Activated CD4-positive, alpha-beta T cell treated with anti-CD3 and anti-CD28 coated beads for 36 hours (primary cell): ENCODE measurements at regions not wholly inside any gene's neighbourhood (a gene's known extent, or its start where the extent isn't known, plus 50 kb on each side); places are given as distances from the start of the nearest gene placed in this dataset.

Source experiments
- ATAC-seq: fragments of 200-7000 bp; cut with Tn5 transposase; one replicate; pipeline ENCODE4 v1.10.0; 2021; ENCODE audit warnings: mild to moderate bottlenecking, moderate library complexity
- CTCF ChIA-PET: fragments of 350-600 bp; sonication (Branson Sonifier 250); formaldehyde crosslinking; loops from one replicate; lab custom pipeline; 2021; ENCODE audit warnings: antibody characterized with exemption; lab: Charles Lee
- POLR2A ChIA-PET: fragments of 350-600 bp; sonication (Branson Sonifier 250); formaldehyde crosslinking; loops from one replicate; lab custom pipeline; 2021; ENCODE audit warnings: antibody characterized with exemption, inconsistent platforms; lab: Charles Lee
- DNase-seq: peaks from one replicate; pipeline ENCODE4 v3.0.0-alpha.2; 2020
- H3K27ac Mint-ChIP-seq: one replicate; pipeline ENCODE4 v1.8.0; 2021; ENCODE audit warnings: mixed read lengths
- H3K27me3 Mint-ChIP-seq: one replicate; pipeline ENCODE4 v1.8.0; 2021; ENCODE audit warnings: mixed read lengths
- H3K36me3 Mint-ChIP-seq: one replicate; pipeline ENCODE4 v1.8.0; 2021; ENCODE audit warnings: low read depth, mixed read lengths
- H3K4me1 Mint-ChIP-seq: one replicate; pipeline ENCODE4 v1.8.0; 2021; ENCODE audit warnings: mixed read lengths
- H3K4me3 Mint-ChIP-seq: one replicate; pipeline ENCODE4 v1.8.0; 2021; ENCODE audit warnings: mild to moderate bottlenecking, moderate library complexity, mixed read lengths
- H3K9me3 Mint-ChIP-seq: one replicate; pipeline ENCODE4 v1.8.0; 2021; ENCODE audit warnings: low read depth, mixed read lengths
- intact Hi-C, 2 experiments: fragments of 100-400 bp; cut with DNase I in 1 of 2; cut with micrococcal nuclease in 1 of 2; formaldehyde crosslinking; loops; one replicate each; pipeline versions ENCODE4 v1.14.2 to v1.15.1; 2022 to 2024; cut with DNase I, micrococcal nuclease

GRCh38 chr20:4069751-4070150 is 54.4 kb upstream of the RNF24 start:
- POLR2A ChIA-PET, result no interaction called here
- H3K27me3 Mint-ChIP-seq, result no peaks in the 10 kb centered on the region
- peaks cover 13% of the 10 kb centered on the region for H3K4me1 Mint-ChIP-seq
- H3K4me3 Mint-ChIP-seq, result no peak overlapping the region
- no peak for DNase-seq
- H3K9me3 Mint-ChIP-seq, result no peaks in the 10 kb centered on the region
- no peak for ATAC-seq
- CTCF ChIA-PET, result interaction anchor here (0.6 to 4.5 kb wide), 4 partner anchors 13 to 78 kb away, joined by 3 to 16 read pairs (median 5); no protein-coding TSS in a partner anchor
- no peaks in the 10 kb centered on the region for H3K36me3 Mint-ChIP-seq
- intact Hi-C loops, result no loop called here
- H3K27ac Mint-ChIP-seq, result no peak overlapping the region

- H3K4me3 Mint-ChIP-seq, result no peak overlapping the region
- ATAC-seq (no peak), DNase-seq (no peak)
- H3K27ac Mint-ChIP-seq, result no peak overlapping the region
- H3K27me3 Mint-ChIP-seq, result no peaks in the 10 kb centered on the region
- ChIA-PET POLR2A (no interaction called here), CTCF (interaction anchor here (1.1 to 4.5 kb wide), 3 partner anchors 17 to 27 kb away, joined by 3 to 16 read pairs (median 4); no protein-coding TSS in a partner anchor)
- no peaks in the 10 kb centered on the region for H3K9me3 Mint-ChIP-seq
- intact Hi-C loops, result no loop called here
- H3K36me3 Mint-ChIP-seq, result no peaks in the 10 kb centered on the region
- peaks cover 13% of the 10 kb centered on the region for H3K4me1 Mint-ChIP-seq
These were observed 53.4 kb upstream of the RNF24 start for GRCh38 chr20:4068708-4069107.

- intact Hi-C loops, result no loop called here
- DNase-seq, result no peak
- ATAC-seq, result peak; percentile 39
- peaks cover 13% of the 10 kb centered on the region for H3K4me1 Mint-ChIP-seq
- ChIA-PET CTCF (interaction anchor here (0.6 to 4.5 kb wide), 7 partner anchors 15 to 1315 kb away, joined by 3 to 16 read pairs (median 3); no protein-coding TSS in a partner anchor), POLR2A (no interaction called here)
- no peak overlapping the region for H3K4me3 Mint-ChIP-seq
- no peaks in the 10 kb centered on the region for H3K36me3 Mint-ChIP-seq
- H3K27ac Mint-ChIP-seq, result no peak overlapping the region
- H3K27me3 Mint-ChIP-seq, result no peaks in the 10 kb centered on the region
- H3K9me3 Mint-ChIP-seq, result no peaks in the 10 kb centered on the region
These were observed 52.4 kb upstream of the RNF24 start for GRCh38 chr20:4067600-4068261.

GRCh38 chr20:4066551-4066950 is 51.2 kb upstream of the RNF24 start:
- ChIA-PET POLR2A (no interaction called here), CTCF (interaction anchor here (1.3 to 4.5 kb wide), 4 partner anchors 13 to 356 kb away, joined by 4 to 16 read pairs (median 5); no protein-coding TSS in a partner anchor)
- intact Hi-C loops, result no loop called here
- Mint-ChIP-seq H3K4me3 (no peak overlapping the region), H3K27me3 (no peaks in the 10 kb centered on the region), H3K36me3 (no peaks in the 10 kb centered on the region), H3K27ac (no peak overlapping the region), H3K9me3 (no peaks in the 10 kb centered on the region), H3K4me1 (peaks cover 13% of the 10 kb centered on the region)
- DNase-seq, result no peak
- no peak for ATAC-seq

GRCh38 chr20:4065391-4065844 is 50.1 kb upstream of the RNF24 start:
- ChIA-PET POLR2A (no interaction called here), CTCF (interaction anchor here (0.6 to 4.5 kb wide), 3 partner anchors 20 to 354 kb away, joined by 3 to 16 read pairs (median 5); no protein-coding TSS in a partner anchor)
- no peak for ATAC-seq
- Mint-ChIP-seq H3K4me1 (peaks cover 13% of the 10 kb centered on the region), H3K36me3 (no peaks in the 10 kb centered on the region), H3K9me3 (no peaks in the 10 kb centered on the region), H3K27me3 (no peaks in the 10 kb centered on the region), H3K4me3 (no peak overlapping the region), H3K27ac (no peak overlapping the region)
- DNase-seq, result no peak
- intact Hi-C loops, result no loop called here
